Subcutaneous abdominal adipose tissue (tissue), 5 donors: ENCODE measurements at regions not wholly inside any gene's neighbourhood (a gene's known extent, or its start where the extent isn't known, plus 50 kb on each side); places are given as distances from the start of the nearest gene placed in this dataset.

Experiments used
- H3K27ac ChIP-seq: one replicate; pipeline ENCODE4 v1.7.0; 2013; ENCODE audit warnings: low read depth, mild to moderate bottlenecking, inconsistent platforms, low read length, moderate library complexity
- H3K27me3 ChIP-seq, 5 donors: one replicate each; pipeline ENCODE4 v1.7.0; 2013; ENCODE audit warnings: low read length in 5 of 5, inconsistent platforms in 1 of 5; ENCODE audit not compliant: control insufficient read depth in 5 of 5, insufficient read depth in 4 of 5
- H3K36me3 ChIP-seq, 5 donors: one replicate each; pipeline ENCODE4 v1.7.0; 2013; ENCODE audit warnings: low read length in 5 of 5; ENCODE audit not compliant: control insufficient read depth in 5 of 5, insufficient read depth in 5 of 5
- H3K4me1 ChIP-seq, 5 donors: one replicate each; pipeline ENCODE4 v1.7.0; 2013; ENCODE audit warnings: low read length in 5 of 5, mild to moderate bottlenecking in 3 of 5, moderate library complexity in 1 of 5; ENCODE audit not compliant: control insufficient read depth in 5 of 5, insufficient read depth in 5 of 5
- H3K4me3 ChIP-seq, 5 donors: one replicate each; pipeline ENCODE4 v1.7.0; 2013; ENCODE audit warnings: low read length in 5 of 5, low read depth in 1 of 5
- H3K9ac ChIP-seq, 5 donors: one replicate each; pipeline ENCODE4 v1.7.0; 2013; ENCODE audit warnings: low read length in 5 of 5, mild to moderate bottlenecking in 4 of 5, moderate library complexity in 3 of 5
- H3K9me3 ChIP-seq, 5 donors: one replicate each; pipeline ENCODE4 v1.7.0; 2013; ENCODE audit warnings: low read length in 5 of 5; ENCODE audit not compliant: control insufficient read depth in 5 of 5
- donor health status: healthy.
- donor health status: healthy.
- donor health status: healthy.
- donor health status: healthy.
- donor health status: healthy.

- H3K4me1 ChIP-seq: peaks cover 0 to 5% (median 0%) of the 10 kb centered on the region in 5 donors
- no peak overlapping the region for H3K27ac ChIP-seq
- no peaks in the 10 kb centered on the region for H3K27me3 ChIP-seq
- H3K9me3 ChIP-seq: peaks cover 0 to 4% (median 3%) of the 10 kb centered on the region in 5 donors
- H3K36me3 ChIP-seq: no peaks in the 10 kb centered on the region
- no peak overlapping the region for H3K4me3 ChIP-seq
- no peak overlapping the region for H3K9ac ChIP-seq
Measured at GRCh38 chr16:54796211-54796610, 134.5 kb upstream of the IRX5 start.

DNA sequence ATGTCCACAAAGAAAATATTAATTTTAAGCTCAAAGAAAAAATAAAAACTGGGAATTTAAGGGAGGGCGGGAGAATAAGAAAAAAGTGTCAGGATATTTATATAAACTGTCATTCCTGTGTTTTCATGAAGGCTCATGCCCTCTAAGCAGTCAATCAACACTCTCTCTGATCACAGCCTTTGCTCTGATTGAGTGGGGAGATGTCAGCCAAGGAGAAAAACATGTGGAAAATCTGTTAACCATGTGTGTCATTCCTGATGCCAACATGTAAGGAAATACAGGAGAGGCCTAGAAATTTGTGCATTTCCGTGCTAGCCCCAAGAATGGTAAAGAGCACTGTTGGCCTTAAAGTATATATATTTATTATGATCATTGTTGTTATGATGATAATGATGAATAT is 137.9 kb upstream of the IRX5 start:
- Histone ChIP-seq H3K4me1 (peaks cover 0 to 5% (median 0%) of the 10 kb centered on the region in 5 donors), H3K27ac (no peak overlapping the region), H3K9ac (no peak overlapping the region), H3K27me3 (no peaks in the 10 kb centered on the region), H3K9me3 (peaks cover 0 to 3% (median 0%) of the 10 kb centered on the region in 5 donors), H3K36me3 (no peaks in the 10 kb centered on the region), H3K4me3 (no peak overlapping the region)

- no peaks in the 10 kb centered on the region for H3K27me3 ChIP-seq
- H3K36me3 ChIP-seq: no peaks in the 10 kb centered on the region
- H3K4me1 ChIP-seq: no peaks in the 10 kb centered on the region
- no peak overlapping the region for H3K4me3 ChIP-seq
- no peak overlapping the region for H3K27ac ChIP-seq
- H3K9me3 ChIP-seq: peaks cover 0 to 19% (median 11%) of the 10 kb centered on the region in 5 donors
- no peak overlapping the region for H3K9ac ChIP-seq
Measured at GRCh38 chr16:54787045-54787444, 143.6 kb upstream of the IRX5 start.

DNA sequence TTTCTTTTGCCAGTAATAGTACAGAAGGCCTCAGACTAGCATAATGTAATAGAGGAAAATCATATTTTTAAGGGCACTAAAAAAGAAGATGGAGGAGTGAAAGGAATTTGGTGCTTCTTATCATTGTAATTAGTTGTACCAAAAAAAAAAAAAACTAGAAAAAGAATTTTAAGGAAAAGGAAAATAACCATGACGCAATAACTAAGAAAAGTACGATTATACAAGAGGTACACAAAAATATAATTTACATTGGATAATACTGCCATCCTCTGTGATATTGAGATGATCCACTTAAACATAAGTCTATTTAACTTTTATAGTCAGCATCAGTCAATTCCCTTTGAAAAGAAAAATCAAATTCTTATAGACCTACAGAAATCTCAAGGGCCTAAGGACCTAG is 146.7 kb upstream of the IRX5 start:
- Histone ChIP-seq H3K4me3 (no peak overlapping the region), H3K9ac (no peak overlapping the region), H3K9me3 (peaks cover 0 to 19% (median 11%) of the 10 kb centered on the region in 5 donors), H3K4me1 (no peaks in the 10 kb centered on the region), H3K36me3 (no peaks in the 10 kb centered on the region), H3K27me3 (no peaks in the 10 kb centered on the region), H3K27ac (no peak overlapping the region)

DNA sequence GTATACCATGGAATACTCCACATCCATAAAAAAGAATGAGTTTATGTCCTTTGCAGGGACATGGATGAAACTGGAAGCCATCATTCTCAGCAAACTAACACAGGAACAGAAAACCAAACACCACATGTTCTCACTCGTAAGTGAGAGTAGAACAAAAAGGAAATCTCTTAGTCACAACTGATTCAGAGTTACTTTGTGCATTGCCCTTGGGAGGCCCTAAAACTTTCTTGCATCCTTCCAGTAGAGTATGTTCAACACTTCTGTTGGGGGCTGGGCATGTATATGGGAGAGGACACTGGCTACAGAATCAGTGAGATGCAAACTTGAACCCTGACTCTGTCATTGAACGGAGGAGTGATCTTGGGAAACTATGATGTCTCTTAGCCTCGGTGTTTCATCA is 147.4 kb upstream of the IRX5 start:
- Histone ChIP-seq H3K27me3 (no peaks in the 10 kb centered on the region), H3K9me3 (peaks cover 0 to 19% (median 11%) of the 10 kb centered on the region in 5 donors), H3K9ac (no peak overlapping the region), H3K27ac (no peak overlapping the region), H3K4me3 (no peak overlapping the region), H3K4me1 (no peaks in the 10 kb centered on the region), H3K36me3 (no peaks in the 10 kb centered on the region)

- H3K27ac ChIP-seq: no peak overlapping the region
- no peaks in the 10 kb centered on the region for H3K27me3 ChIP-seq
- H3K9ac ChIP-seq: no peak overlapping the region
- no peaks in the 10 kb centered on the region for H3K4me1 ChIP-seq
- H3K9me3 ChIP-seq: no peaks in the 10 kb centered on the region
- no peak overlapping the region for H3K4me3 ChIP-seq
- H3K36me3 ChIP-seq: no peaks in the 10 kb centered on the region
Measured at GRCh38 chr16:54780266-54780665, 150.4 kb upstream of the IRX5 start.

- Histone ChIP-seq H3K4me3 (no peak overlapping the region), H3K9ac (no peak overlapping the region), H3K9me3 (no peaks in the 10 kb centered on the region), H3K27me3 (no peaks in the 10 kb centered on the region), H3K36me3 (no peaks in the 10 kb centered on the region), H3K4me1 (no peaks in the 10 kb centered on the region), H3K27ac (no peak overlapping the region)
Measured at GRCh38 chr16:54779549-54779948, 151.1 kb upstream of the IRX5 start.

- H3K27me3 ChIP-seq: no peaks in the 10 kb centered on the region
- no peaks in the 10 kb centered on the region for H3K4me1 ChIP-seq
- H3K9ac ChIP-seq: no peak overlapping the region
- H3K4me3 ChIP-seq: no peak overlapping the region
- peaks cover 0 to 3% (median 0%) of the 10 kb centered on the region in 5 donors for H3K9me3 ChIP-seq
- H3K27ac ChIP-seq: no peak overlapping the region
- H3K36me3 ChIP-seq: no peaks in the 10 kb centered on the region
Measured at GRCh38 chr16:54774768-54775167, 155.9 kb upstream of the IRX5 start.

- Histone ChIP-seq H3K9ac (no peak overlapping the region), H3K27me3 (no peaks in the 10 kb centered on the region), H3K4me3 (no peak overlapping the region), H3K36me3 (no peaks in the 10 kb centered on the region), H3K4me1 (no peaks in the 10 kb centered on the region), H3K9me3 (peaks cover 0 to 3% (median 0%) of the 10 kb centered on the region in 5 donors), H3K27ac (no peak overlapping the region)
Measured at GRCh38 chr16:54772400-54772799, 158.3 kb upstream of the IRX5 start.

- no peak overlapping the region for H3K27ac ChIP-seq
- H3K4me3 ChIP-seq: no peak overlapping the region
- no peaks in the 10 kb centered on the region for H3K36me3 ChIP-seq
- H3K9ac ChIP-seq: no peak overlapping the region
- no peaks in the 10 kb centered on the region for H3K27me3 ChIP-seq
- H3K4me1 ChIP-seq: no peaks in the 10 kb centered on the region
- peaks cover 0 to 10% (median 5%) of the 10 kb centered on the region in 5 donors for H3K9me3 ChIP-seq
Measured at GRCh38 chr16:54766355-54766754, 164.3 kb upstream of the IRX5 start.

DNA sequence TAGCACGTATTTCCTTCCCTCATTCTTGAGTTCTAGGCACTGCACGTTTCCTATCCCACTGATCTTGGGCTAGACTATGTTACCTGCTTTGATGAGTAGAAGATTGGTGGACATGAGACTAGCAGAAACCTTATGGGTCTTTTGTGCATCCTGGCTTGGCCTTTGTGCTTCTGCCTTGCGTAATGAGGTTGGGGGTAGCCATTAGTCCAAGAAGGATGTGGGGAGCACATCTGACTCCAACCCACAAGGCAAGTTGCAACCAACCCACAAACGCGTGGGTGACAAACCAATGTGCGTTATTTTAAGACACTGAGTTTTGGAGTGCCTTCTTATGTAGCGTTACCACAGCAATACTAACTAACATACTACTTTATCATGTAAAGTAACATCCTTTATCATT is 180.4 kb upstream of the IRX5 start:
- no peak overlapping the region for H3K4me3 ChIP-seq
- H3K9ac ChIP-seq: no peak overlapping the region
- H3K9me3 ChIP-seq: no peaks in the 10 kb centered on the region
- H3K27ac ChIP-seq: no peak overlapping the region
- no peaks in the 10 kb centered on the region for H3K36me3 ChIP-seq
- no peaks in the 10 kb centered on the region for H3K4me1 ChIP-seq
- peaks cover 0 to 3% (median 0%) of the 10 kb centered on the region in 5 donors for H3K27me3 ChIP-seq
